ENCODE measurements at regions not wholly inside any gene's neighbourhood (a gene's known extent, or its start where the extent isn't known, plus 50 kb on each side); places are given as distances from the start of the nearest gene placed in this dataset.
"Not testable (repeated sequence)": the region's sequence is repeated elsewhere in the genome, so short reads cannot be mapped to it uniquely, and the experiment has no call there.

DNA sequence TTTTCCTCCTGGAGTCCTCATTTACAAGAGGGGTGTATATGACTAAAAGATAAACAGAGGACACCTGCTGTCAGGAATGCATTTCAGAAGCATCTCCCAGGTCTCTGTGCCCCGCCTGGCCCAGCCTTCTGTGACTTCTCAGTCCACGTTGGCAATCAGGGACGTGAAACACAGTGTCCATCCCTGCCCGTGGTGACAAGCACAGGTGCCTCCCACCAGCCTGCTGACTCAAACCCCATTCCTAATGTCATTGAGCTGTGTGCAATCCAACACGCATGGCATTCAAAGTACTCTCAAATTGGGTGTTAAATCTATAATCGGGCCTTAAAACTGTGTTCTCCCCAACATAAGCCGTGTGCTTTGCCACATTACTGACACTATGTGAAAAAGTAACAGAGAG, 343.2 kb downstream of the EIPR1 start:
- WGBS, 2 donors: 68 to 69% methylated on average over 7 of the region's 7 CpGs
- Histone ChIP-seq H3K9me3 (no peaks in the 10 kb centered on the region), H3K4me3 (replicated peaks in 1 of 3) (no peak overlapping the region), H3K27ac (no peak overlapping the region), H3K27me3 (no peaks in the 10 kb centered on the region), H3K4me1 (no peaks in the 10 kb centered on the region), H3K36me3 (no peaks in the 10 kb centered on the region)
- TF ChIP-seq CTCF (IDR thresholded peaks at IDR 0.05) (no peak), POLR2A (IDR thresholded peaks at IDR 0.05) (no peak)
- intact Hi-C loops (cut with DNase I): no loop called here
- no peak for DNase-seq

- Histone ChIP-seq H3K36me3 (no peaks in the 10 kb centered on the region), H3K9me3 (no peaks in the 10 kb centered on the region), H3K4me3 (replicated peaks in 1 of 3) (no peak overlapping the region), H3K27me3 (no peaks in the 10 kb centered on the region), H3K27ac (no peak overlapping the region), H3K4me1 (no peaks in the 10 kb centered on the region)
- no peak for DNase-seq
- 85 to 88% methylated on average over 8 of the region's 8 CpGs for WGBS, 2 donors
- intact Hi-C loops (cut with DNase I): no loop called here
- no peak for TF ChIP-seq POLR2A (IDR thresholded peaks at IDR 0.05)
Measured at GRCh38 chr2:3033315-3033714, 344.3 kb downstream of the EIPR1 start.

GRCh38 chr2:3030791-3031190, 346.8 kb downstream of the EIPR1 start:
- H3K36me3 ChIP-seq; H3K9me3 ChIP-seq; H3K4me1 ChIP-seq; H3K4me3 ChIP-seq (replicated peaks in 1 of 3); DNase-seq; intact Hi-C loops (cut with DNase I); H3K27ac ChIP-seq; H3K27me3 ChIP-seq: not testable (repeated sequence)
- 89 to 96% methylated on average over 9 of the region's 9 CpGs for WGBS, 2 donors

- no peak overlapping the region for H3K27ac ChIP-seq
- H3K4me3 ChIP-seq (replicated peaks in 1 of 3): no peak overlapping the region
- no peaks in the 10 kb centered on the region for H3K36me3 ChIP-seq
- H3K4me1 ChIP-seq: no peaks in the 10 kb centered on the region
- TF ChIP-seq CTCF (IDR thresholded peaks at IDR 0.05) (no peak), POLR2A (IDR thresholded peaks at IDR 0.05) (no peak)
- intact Hi-C loops (cut with DNase I): no loop called here
- 78 to 86% methylated on average over 1 of the region's 1 CpG for WGBS, 2 donors
- DNase-seq: no peak
- no peaks in the 10 kb centered on the region for H3K9me3 ChIP-seq
- no peaks in the 10 kb centered on the region for H3K27me3 ChIP-seq
Measured at GRCh38 chr2:3025984-3026383, 351.6 kb downstream of the EIPR1 start.

- no peak for TF ChIP-seq POLR2A (IDR thresholded peaks at IDR 0.05)
- no peak for TF ChIP-seq CTCF (IDR thresholded peaks at IDR 0.05)
- H3K4me1 ChIP-seq: no peaks in the 10 kb centered on the region
- no peaks in the 10 kb centered on the region for H3K27me3 ChIP-seq
- 63 to 66% methylated on average over 6 of the region's 6 CpGs for WGBS, 2 donors
- H3K9me3 ChIP-seq: no peaks in the 10 kb centered on the region
- H3K36me3 ChIP-seq: no peaks in the 10 kb centered on the region
- no peak for DNase-seq
- H3K4me3 ChIP-seq (replicated peaks in 1 of 3): no peak overlapping the region
- H3K27ac ChIP-seq: no peak overlapping the region
- intact Hi-C loops (cut with DNase I): no loop called here
Measured at GRCh38 chr2:3025261-3025660, 352.4 kb downstream of the EIPR1 start.

- Histone ChIP-seq H3K36me3 (no peaks in the 10 kb centered on the region), H3K4me1 (no peaks in the 10 kb centered on the region), H3K4me3 (replicated peaks in 1 of 3) (no peak overlapping the region), H3K27me3 (no peaks in the 10 kb centered on the region), H3K9me3 (no peaks in the 10 kb centered on the region), H3K27ac (no peak overlapping the region)
- DNase-seq: no peak
- WGBS, 2 donors: 82 to 88% methylated on average over 10 of the region's 10 CpGs
- no peak for TF ChIP-seq POLR2A (IDR thresholded peaks at IDR 0.05)
- TF ChIP-seq CTCF (IDR thresholded peaks at IDR 0.05): no peak
- intact Hi-C loops (cut with DNase I): no loop called here
Measured at GRCh38 chr2:3024401-3024935, 353.1 kb downstream of the EIPR1 start.

Measured in thyroid gland (tissue), 4 donors.